HG03469 (cell line): ENCODE measurements at regions not wholly inside any gene's neighbourhood (a gene's known extent, or its start where the extent isn't known, plus 50 kb on each side); places are given as distances from the start of the nearest gene placed in this dataset.

Experiments
- ATAC-seq: cut with Tn5 transposase; IDR thresholded peaks from one replicate; pipeline ENCODE4 v1.9.1; 2021; ENCODE audit warnings: mild to moderate bottlenecking, moderate library complexity, moderate number of reproducible peaks; ENCODE audit not compliant: unreplicated experiment

- ATAC-seq = no peak
These were observed 923.7 kb upstream of the CNTNAP5 start for GRCh38 chr2:123101434-123101833.

GRCh38 chr2:123103902-123104301, 921.2 kb upstream of the CNTNAP5 start:
- no peak for ATAC-seq

DNA sequence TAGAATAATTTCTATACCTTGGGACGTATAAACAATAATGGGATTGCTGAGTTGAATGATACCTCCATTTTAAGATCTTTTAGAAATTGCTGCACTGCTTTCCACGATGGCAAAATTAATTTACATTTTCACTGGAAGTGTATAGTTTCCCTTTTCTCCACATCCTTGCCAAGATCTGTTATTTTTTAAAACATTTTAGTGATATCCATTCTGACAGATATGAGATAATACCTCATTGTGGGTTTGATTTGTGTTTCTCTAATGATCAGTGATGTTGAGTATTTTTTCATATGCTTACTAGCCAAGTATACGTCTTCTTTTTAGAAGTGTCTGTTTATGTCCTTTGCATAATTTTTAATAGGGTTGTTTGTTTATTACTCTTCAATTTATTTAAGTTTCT, 908.5 kb upstream of the CNTNAP5 start:
- ATAC-seq = no peak

GRCh38 chr2:123127236-123127635, 897.9 kb upstream of the CNTNAP5 start:
- ATAC-seq = no peak

DNA sequence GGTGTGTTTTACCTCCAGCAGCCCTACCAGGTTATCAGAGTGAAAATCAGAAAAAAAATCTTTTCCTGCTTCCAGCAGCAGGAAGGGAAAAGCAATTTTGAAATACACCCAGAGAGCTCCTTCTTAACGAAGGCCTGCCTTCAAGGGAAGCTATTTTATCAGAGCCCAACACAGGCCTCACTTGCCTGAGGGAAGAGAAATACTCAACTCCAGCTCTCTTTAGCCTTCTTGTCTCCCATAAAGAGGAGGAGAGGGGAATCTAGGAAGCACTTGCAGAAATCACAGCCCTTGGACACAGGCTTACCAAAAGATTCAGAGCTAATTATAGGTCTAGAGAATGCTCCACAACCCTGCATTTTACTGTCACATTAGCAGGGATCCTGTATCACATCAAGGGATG, 896.1 kb upstream of the CNTNAP5 start:
- ATAC-seq = no peak

DNA sequence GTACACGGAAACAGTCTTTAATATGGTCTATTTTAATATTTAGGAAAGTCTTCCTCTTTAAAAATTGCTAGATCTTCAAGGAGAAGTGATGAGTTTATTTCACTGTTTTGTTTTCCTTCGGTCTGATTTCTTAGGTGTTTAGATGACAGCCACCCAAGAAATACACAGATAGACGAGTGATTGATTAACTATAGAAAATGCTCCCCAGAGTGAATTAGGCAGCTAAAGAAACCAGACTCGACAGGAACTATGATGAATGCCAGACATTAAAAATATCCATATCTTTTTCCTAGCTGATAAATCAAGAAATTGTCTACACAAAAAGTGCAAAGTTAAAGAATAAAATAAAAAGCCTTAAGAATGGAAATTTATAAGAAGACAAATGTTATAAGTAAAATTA, 888.7 kb upstream of the CNTNAP5 start:
- no peak for ATAC-seq

- ATAC-seq = no peak
These were observed 881.0 kb upstream of the CNTNAP5 start for GRCh38 chr2:123144082-123144481.

GRCh38 chr2:123153041-123153440, 872.0 kb upstream of the CNTNAP5 start:
- ATAC-seq = no peak

DNA sequence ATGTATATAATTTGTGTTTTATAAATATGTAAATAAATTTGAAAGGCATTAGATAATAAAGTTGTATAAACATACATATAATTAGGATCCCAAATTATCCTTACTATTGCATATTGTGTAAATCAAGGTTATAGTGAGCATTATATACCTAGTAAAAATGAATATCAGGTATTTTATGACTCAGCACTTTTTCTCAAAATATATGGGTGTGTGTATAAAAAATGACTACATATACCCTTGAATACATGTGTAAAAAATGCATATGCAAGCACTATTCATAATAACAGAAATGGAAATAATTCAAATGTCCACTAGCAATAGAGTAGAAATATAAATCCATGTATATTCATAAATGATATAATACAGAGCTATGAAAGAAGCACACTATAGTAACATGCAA, 870.9 kb upstream of the CNTNAP5 start:
- ATAC-seq = no peak

- ATAC-seq = no peak
These were observed 868.1 kb upstream of the CNTNAP5 start for GRCh38 chr2:123157016-123157415.

DNA sequence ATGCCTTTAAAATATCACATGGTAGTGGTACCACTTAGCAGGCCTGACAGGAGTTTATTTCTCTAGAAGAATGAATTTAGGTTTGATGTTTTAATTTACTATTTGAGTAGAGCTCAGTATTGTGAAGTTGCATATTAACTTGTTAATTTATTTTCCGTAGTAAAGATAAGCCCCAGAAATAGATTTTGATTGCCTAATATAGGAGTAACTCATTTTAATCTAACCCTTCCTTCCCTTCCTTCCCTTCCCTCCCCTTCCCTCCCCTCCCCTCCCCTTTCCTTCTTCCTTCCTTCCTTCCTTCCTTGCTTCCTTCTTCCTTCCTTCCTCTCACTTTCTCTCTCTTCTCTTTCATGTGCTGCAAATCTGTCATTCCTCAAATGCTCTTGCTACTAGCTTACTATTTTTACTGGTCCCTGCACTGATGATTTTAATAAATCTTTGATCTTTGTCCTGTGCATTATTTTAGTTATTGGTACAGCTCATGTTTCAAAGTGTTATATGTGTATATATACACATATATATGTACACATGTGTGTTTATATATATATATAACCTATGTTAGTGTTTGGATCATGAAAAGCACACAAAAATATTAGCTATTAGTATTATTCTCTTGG, 862.6 kb upstream of the CNTNAP5 start:
- no peak for ATAC-seq

DNA sequence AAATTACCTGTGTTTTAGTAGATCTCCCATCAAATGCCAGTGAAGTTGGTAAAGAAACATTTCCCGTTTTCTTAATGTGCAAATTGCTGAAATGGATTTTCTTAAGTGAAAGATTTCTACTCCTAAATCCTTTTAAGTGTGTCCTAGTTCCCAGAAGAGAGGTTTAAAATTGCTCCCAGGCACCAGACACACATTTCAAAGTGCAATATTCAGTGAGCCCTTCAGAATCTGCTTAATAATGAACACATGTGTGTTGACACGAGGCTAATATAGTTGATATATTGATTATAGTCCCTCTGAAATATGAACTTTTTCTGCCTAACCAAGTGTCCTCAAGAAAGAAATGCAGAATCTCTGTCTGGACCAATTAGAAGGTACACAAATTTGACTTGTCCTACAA, 861.7 kb upstream of the CNTNAP5 start:
- no peak for ATAC-seq

GRCh38 chr2:123164216-123164615, 860.9 kb upstream of the CNTNAP5 start:
- ATAC-seq = no peak

DNA sequence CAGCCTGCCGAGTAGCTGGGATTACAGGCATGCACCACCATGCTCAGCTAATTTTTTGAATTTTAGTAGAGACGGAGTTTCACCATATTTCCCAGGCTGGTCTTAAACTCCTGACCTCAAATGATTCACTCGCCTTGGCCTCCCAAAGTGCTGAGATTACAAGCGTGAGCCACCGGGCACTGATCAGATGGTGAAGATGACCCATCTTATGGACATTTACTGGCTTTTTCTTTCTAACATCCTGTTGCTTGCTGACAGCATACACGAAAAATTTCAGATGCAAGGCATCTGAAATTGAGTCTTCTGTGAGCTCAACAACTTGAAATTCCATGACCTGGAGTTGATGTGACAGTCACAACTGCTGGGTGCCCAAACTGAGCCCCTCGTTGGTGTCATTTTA, 859.5 kb upstream of the CNTNAP5 start:
- no peak for ATAC-seq

DNA sequence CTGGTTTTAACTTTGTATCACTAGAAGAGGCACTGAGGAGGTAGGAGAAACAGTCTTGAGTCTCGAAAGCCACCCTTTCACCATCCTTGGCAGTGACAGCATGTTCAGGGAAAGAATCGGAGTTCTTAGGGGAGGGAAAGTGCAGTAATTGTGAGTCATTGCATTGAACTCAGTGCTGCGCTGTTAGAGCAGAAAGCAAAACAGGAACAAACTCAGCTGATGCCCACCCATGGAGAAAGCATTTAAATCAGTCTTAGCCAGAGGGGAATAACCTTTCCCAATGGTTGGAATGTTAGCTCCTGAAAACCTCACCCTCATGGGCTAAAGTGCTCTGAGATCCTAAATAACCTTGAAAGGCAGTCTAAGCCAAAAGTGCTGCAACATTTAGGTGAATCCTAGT, 845.6 kb upstream of the CNTNAP5 start:
- no peak for ATAC-seq

GRCh38 chr2:123195957-123196356, 829.1 kb upstream of the CNTNAP5 start:
- ATAC-seq = no peak

DNA sequence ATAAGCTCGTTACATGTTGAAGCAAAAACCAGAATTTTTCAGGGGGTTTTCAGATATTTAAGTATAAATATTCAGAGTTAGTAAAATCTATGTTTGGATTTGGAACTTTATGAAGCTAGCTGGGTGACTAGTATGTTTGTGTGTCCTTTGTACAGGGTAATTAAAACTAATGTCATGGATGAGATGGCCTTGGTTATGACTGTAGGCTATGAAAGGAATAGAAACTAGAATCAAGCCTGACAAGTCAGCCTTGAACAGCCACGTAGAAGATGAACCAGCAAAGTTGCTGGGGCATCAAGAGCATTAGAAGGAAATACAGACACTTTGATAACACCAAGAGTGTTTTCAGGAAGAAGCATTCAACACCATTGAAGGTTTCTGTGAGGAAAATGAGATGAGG, 825.1 kb upstream of the CNTNAP5 start:
- ATAC-seq = no peak

GRCh38 chr2:123207245-123207644, 817.8 kb upstream of the CNTNAP5 start:
- no peak for ATAC-seq

DNA sequence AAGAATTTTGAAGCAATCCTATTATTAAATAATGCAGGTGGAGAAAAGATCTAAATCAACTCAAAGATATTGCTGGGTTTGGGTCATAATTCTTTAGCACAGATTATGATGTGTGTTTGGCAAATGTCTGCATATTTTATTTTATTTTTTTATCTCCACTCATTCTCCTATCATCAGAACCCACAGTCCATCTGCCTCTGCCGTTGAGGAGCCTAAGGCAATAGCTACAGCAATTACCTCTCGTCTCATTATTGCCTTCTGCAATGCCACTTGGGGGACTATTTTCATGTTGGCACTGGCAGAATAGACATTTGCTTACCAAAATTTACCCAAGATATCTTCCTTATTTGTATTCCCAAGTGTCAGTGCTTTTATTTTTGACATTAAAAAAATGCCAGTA, 815.9 kb upstream of the CNTNAP5 start:
- ATAC-seq = no peak

- ATAC-seq = no peak
These were observed 813.9 kb upstream of the CNTNAP5 start for GRCh38 chr2:123211181-123211580.

- no peak for ATAC-seq
These were observed 779.9 kb upstream of the CNTNAP5 start for GRCh38 chr2:123245156-123245555.

DNA sequence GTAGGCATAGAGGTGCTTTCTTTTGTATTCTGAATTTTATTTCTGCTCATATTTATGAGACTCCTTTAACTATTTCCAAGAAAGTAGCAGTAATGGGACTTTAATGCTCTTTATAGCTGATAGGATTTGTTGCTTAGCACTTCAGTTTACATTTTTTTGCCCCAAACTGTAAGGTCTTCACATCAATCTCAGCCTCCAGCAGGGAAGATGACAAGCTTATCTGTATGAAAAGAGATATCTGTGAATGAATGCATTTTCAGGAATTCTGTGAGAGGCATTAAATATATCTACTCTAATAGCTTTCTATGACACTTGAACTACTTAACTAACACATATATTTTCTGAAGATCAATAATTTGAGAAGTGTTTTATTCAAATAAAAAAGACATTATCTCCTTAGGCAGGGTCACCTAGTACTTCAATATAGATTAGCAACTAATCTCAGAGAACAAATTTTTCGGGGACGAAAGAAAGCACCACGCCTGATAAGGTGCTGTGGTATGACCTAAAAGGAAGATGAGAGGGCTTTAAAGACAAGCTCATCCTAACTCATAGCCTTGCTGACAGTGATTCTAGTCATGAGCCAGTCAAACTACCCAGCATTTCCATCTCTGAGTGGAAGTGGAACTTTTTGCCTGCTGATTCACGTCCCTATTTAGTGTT, 766.1 kb upstream of the CNTNAP5 start:
- no peak for ATAC-seq

- no peak for ATAC-seq
These were observed 762.2 kb upstream of the CNTNAP5 start for GRCh38 chr2:123262856-123263255.
